GM21390 (cell line): ENCODE measurements at regions not wholly inside any gene's neighbourhood (a gene's known extent, or its start where the extent isn't known, plus 50 kb on each side); places are given as distances from the start of the nearest gene placed in this dataset.

Experiments
- ATAC-seq: cut with Tn5 transposase; IDR thresholded peaks from one replicate; pipeline ENCODE4 v1.9.1; 2021; ENCODE audit not compliant: unreplicated experiment

- ATAC-seq: no peak
These were observed 420.5 kb upstream of the MKI67 start for GRCh38 chr10:128546651-128547165.

GRCh38 chr10:128549101-128549608 lies 422.9 kb upstream of the MKI67 start:
- ATAC-seq: no peak

- no peak for ATAC-seq
These were observed 423.8 kb upstream of the MKI67 start for GRCh38 chr10:128550045-128550444.

- no peak for ATAC-seq
These were observed 425.3 kb upstream of the MKI67 start for GRCh38 chr10:128551475-128551874.

GRCh38 chr10:128553755-128554154 lies 427.5 kb upstream of the MKI67 start:
- ATAC-seq: no peak

DNA sequence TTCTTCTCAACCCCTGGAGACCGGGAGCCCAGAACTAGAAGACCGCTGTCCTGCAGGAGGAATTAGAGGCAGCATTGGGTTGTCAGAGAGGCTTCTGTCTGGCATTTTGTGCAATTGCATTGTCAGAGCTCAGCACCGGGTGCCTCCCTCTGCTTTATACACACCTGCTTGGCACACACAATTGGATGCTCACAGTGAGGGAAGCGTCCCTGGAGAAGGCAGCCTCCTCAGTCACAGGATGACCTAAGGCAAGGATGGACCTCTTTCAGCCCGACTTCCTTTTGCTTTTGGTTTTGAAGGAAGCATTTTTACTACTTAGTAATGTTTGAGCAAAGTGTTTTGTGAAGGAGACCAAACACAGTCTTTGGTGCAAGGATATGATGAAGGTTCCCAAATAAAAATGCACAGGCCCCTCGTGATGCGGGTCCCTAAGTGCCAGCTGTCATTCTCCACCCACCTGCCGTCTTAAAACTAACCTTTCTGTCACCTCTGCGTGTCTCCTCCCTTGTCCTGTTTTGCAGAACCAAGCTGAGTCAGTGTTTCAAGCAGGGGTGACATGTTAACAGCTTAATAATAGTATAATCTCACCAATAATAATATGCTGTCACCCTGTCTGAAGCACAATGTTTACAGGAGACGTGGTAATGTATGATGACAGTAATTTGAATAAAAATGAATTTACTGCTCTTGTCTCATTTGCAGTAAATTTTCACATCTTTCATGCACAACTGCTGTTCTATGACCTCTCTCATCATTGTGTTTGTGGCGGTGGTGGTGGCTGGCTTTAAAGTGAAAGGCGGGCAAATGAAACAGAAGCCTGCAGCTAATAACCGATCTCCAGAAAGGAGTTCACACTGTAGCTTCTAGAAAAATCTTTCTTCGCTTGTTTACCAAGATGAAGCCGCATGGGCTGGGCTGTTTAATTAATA lies 430.2 kb upstream of the MKI67 start:
- no peak for ATAC-seq

GRCh38 chr10:128557149-128557710 lies 431.0 kb upstream of the MKI67 start:
- no peak for ATAC-seq

GRCh38 chr10:128560406-128560805 lies 434.2 kb upstream of the MKI67 start:
- ATAC-seq: no peak

- no peak for ATAC-seq
These were observed 434.8 kb upstream of the MKI67 start for GRCh38 chr10:128560993-128561392.

DNA sequence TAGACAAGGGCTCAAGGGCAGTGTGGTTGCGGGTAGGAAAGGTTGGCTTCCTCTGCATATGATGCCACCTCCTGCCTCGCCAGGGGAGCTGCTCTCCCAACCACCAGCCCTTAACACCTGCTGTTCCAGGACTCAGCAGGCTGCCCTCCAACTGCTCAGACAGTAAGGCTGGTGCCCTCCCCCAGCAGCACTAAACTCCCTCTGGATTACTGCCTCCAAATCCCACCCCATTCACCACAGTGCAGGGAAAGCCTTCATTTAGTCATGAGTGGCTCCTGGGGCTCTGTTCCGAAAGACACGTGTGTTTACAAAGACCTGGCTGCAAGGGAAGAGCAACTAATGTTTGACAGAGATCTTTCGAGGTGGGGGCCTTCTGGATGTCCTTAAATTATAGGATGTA lies 437.2 kb upstream of the MKI67 start:
- ATAC-seq: no peak

DNA sequence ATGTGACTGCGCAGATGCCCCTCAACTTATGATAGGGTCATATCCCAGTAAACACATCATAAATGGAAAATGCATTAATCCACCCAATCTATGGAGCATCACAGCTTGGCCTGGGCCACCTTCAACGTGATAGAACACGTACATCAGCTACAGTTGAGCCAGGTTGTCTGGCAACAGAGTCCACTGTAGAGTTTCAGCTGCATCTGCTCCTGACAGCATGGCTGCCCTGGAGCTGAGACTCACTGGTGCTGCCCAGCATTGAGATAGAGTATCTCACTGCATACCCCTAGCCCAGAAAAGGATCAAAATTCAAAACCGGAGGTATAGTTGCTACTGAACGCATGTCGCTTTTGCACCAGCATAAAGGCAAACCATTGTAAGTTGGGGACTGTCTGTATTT lies 437.7 kb upstream of the MKI67 start:
- no peak for ATAC-seq

DNA sequence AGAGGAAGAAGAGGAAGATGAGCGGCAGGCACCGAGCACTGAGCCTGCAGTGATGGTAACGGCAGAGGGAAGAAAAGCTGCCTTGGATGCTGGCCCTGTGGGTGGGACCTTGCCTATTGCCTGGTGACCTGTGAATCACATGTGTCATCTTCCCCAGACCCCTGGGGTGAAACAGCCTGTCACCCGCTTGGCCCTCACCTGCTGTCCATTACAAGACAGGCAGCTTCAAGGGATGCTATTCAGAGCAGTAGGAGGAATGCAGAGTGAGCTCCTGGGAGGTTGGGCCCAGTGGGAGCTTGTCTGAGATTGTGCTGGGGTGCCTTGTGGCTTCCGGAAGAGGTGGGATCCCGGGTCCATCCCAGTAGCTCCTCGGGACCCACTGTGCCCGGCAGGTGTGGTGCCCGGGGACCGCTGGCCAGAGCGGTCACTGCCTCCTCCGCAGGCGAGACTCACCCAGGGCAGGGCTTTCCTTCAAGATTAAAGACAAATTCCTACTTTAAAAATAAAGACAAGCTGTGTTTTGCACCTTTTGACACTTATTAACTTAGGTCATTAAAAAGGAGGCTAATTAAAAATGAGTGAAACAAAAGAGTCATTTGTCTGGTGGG lies 440.2 kb upstream of the MKI67 start:
- no peak for ATAC-seq

- ATAC-seq: no peak
These were observed 441.3 kb upstream of the MKI67 start for GRCh38 chr10:128567551-128567950.

- no peak for ATAC-seq
These were observed 441.8 kb upstream of the MKI67 start for GRCh38 chr10:128568041-128568440.

DNA sequence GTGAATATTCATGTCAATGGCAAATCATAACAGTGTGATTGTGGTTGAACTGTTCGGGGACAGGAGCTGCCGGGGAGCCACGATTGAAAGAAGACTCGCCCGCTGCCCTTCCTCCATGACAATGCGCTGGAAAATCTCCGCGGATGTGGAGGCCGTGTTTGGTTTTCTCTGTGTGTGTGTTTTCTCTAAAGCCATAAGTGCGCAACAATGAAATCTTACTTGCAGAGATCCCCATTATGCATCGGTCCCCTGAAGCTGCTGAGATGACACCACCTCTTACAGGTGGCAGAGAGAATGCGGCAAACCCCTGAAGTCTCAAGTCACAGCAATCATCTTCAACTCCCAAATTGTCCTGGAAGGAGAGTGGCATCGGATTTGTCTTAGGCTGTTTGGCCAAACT lies 442.3 kb upstream of the MKI67 start:
- ATAC-seq: no peak

GRCh38 chr10:128568990-128569945 lies 443.0 kb upstream of the MKI67 start:
- ATAC-seq: no peak

DNA sequence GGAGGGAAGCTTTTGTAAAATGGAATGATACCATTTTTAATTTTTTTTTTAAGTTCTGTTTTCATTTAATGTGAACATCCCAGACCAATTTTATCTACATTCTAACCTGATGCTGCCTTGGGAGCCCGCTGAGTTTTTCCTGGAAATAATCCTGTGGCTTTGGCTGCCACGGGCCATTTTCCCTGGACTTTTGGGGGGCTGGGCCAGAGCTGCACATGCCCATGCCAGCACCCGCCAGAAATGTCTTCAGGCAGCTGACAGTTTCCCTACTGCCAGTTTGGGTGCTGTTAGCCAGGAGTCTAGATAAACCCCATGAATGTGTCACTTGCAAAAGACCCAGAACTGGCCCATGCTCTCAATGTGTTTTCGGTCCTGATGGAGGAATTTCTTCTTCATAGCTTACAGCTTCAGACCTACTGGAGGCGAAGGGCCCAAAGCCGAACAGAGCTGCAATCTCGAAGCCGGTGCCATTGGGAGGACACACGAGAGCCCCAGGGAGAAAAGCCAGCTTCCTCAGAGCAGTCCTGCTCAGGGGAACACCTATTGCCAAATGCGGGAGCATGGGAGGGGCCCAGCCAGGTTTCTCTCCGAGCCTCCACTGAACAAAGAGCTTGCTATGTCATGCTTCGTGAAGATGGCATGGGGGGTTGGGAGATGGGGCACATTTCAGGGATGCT lies 444.2 kb upstream of the MKI67 start:
- ATAC-seq: no peak

GRCh38 chr10:128571071-128571470 lies 444.8 kb upstream of the MKI67 start:
- ATAC-seq: no peak

DNA sequence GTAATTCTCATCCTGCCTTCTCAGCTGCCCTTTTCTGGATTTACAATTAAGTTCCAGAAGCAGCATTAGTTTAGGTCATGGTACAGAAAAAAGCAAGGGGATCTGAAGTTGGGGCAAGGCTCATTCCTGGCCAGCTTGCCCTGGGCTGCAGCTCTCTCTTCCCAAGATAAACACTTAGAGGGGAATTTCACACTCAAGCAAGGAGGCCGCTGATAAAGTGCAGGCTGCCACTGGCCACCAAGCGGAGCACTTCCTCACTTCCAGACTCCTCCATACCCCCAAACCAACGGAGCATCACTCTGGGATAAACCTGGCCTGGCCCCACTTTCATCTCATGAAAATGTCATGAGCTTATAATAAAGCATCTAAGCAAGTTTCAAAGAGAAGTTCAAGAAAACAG lies 445.5 kb upstream of the MKI67 start:
- ATAC-seq: no peak

- ATAC-seq: no peak
These were observed 446.5 kb upstream of the MKI67 start for GRCh38 chr10:128572696-128573095.
